ENCODE measurements at regions not wholly inside any gene's neighbourhood (a gene's known extent, or its start where the extent isn't known, plus 50 kb on each side); places are given as distances from the start of the nearest gene placed in this dataset.

DNA sequence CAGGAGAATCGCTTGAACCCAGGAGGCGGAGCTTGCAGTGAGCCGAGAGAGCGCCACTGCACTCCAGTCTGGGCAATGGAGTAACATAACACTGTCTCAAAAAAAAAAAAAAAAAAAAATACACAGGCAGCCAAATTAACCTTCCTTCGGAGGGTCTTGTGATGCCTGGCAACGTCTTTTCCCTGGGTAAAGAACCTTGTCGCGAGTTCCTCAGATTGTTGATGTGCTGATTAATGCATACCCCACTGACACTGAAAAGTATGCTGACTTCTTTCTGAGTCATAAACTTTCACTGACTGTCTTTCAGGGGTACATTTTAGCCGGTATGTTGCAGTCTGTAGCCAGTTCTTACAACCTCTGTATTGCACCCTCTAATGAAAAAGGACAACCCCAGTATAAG lies 95.1 kb upstream of the SOD1 start:
- no peak for DNase-seq

DNA sequence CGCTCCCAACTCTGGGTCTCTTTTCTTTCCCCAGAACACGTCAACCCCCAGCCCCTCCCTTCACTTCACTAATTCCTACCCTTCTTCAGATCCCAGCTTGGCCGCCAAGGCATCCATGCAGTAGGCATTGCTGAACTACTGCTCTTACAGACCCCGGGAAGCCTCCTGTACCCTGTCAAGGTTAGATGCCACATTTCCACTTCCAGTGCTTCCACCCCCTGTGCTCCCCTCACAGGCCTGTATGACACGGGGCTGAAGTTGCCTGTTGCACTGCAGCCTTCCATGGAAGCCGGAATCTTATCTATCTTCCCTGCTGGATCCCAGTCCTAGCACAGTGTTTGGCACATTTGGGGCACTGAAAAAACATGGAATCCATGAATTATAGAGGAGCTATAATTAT lies 99.0 kb upstream of the SOD1 start:
- no peak for DNase-seq

DNA sequence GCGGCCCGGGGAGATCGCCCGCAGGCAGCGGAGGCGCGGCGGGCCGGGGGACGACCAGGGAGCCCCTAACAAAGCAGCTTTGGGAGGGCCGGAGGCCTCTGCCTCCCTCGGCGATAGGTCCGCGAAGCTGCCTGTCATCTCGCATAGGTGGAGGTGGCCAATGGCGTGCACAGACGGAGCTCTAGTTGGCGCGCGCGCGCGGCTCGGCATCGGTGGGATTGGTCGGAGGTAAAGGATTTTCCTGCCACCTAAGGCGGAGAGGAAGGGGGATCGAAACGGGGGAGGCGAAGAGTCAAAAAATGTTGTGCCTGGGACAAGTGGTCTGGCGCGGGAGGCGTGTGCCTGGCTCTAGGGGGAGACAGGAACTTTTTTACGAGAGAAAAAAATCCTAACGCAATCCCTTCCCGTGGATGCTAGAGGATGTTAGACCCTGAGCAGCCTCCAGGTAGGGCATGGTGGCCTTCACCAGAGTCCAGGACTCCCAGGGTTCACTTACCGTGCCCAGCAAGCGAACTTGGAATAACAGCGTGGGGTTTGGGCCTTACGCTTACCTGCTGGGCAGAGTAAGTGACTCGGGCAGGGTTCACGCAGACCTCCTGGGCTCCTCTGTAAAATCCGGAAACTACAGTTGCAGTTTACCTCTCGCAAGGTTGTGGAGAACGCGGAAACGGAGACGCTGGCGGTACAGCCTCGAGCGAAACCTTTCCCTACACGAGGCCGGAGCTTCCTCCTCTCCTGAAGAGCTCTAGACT lies 99.9 kb upstream of the SOD1 start:
- peak; percentile 89 for DNase-seq

DNA sequence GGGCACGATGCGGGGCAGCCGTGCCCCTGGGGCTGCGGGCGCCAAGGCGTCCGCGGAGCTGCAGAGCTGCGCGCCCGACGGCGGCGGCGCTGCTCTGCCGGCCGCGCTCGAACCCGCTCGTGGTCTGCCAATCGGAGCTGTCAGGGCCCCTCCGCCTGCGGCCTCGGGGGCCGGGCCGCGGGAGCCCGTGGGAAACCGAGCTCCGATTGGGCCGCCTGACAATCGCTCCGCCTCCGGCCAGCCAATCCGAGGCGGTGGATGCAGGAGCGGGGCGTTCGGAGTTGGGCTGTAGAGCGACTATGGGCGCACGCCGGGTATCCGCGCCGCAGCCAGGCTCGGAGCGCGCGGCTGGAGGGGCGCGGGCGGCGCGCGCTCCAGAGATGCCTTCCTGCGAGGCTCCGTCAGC lies 100.5 kb upstream of the SOD1 start:
- DNase-seq: peak; percentile 86

DNA sequence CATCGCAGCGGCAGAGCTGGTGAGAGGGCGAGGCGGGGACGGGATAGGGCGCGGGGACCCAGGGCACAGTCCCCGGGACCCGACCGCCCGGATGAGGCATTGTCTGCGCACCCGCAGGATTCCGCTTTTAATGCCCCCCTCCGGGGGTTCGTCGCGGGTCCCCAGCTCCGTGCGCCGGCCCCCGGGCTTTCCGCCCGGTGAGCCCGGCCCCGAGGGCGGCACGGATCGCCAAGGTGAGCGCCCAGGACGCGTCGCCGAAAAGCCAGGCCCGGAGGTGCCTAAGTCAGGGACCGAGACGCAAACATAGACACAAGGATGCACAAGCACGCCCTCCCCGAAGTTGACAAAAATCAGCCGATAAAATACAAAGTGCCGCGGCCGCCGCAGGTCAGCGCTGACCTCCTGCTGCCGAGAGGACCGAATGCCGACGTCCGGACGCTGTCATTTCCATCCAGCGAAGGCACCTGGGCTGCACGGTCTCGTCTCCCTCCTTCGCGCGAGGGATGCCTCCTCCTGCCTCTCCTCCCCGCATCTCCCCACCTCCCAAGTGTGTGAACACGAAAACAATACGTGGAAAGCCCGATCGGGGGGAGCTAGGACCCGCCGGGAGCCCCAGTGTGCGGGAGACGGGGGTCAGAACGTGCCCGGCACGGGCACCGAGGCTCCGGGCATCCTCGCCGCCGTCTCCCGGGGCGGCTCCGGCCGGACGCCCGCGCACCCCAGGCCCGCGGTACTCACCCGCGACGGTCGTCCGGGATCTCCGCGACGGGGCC lies 101.1 kb upstream of the SOD1 start:
- DNase-seq: peak; percentile 27

DNA sequence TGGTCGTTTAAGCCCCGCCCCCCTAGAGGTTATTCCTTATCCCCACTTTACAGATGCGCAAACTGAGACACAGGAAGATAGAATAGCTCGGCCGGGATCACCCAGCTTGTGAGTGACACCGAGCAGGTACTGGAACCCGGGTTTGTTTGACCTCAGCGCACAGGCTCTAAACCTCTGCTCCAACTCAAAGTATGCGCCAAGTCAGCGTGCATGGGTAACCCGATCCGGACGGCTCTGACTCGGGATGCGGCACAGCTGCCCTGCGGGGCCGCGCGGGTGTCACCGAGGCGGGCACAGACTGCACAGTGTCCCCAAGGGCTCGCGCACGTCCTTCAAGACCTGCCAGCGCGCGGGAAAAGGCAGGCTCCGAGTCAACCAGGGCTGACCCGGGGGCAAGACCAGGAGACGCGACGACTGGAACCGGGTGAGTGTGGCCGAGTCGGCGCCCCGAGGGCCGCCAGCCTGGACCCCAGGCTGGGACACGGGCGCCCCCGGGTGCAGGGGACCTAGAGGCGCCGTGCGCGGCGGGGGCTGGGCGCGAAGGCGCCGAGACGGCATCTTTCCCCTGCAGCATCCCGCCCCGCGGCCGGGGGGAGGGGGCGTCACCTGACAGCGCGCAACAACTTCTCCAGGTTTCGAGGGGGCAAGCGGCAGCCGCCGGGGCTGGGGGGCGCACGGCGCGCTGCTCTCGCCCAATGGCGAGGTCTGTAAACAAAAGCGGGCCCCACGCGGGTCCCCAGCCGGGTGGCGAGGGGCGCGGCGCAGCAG lies 101.9 kb upstream of the SOD1 start:
- peak; percentile 12 for DNase-seq

DNA sequence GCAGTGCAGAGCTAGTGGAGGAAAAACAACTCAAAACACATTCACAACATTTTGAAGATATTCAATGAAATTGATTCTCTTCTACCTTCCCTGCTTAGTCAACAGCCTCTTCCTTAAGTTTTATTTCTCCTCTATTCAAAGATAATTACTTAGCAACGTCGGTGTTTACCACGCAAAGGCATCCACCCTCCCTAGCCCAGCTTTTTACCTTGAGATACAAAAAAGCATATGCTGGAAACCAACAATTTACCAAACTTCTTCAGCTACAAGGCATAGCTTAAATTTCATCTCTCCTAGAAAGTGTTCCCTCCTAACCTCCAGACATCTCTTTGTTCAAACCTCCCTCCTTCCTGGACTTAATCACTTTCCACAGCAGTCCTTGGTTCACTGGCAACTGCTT lies 102.8 kb upstream of the SOD1 start:
- no peak for DNase-seq

DNA sequence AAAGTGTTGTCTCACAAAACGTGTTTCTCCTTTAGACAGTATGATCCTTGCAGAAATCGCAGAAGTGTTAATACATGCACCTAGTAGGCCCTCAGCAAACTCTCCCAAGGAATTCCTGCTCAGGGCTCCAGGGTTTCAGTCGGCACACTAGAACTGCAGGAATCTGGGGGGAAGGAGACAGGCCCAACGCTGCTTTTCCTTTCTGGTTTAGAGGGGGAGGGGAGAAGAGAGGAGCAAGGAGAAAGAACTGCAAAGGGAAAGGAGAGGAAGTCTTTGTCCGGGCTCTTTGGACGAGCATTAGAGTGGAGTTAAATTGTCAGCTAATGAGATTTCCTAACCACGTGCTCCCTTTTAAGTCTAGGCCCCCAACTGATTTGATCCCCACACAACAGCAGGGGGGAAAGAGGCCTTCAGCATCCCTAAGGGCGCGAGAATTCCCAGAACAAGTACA lies 103.7 kb upstream of the SOD1 start:
- DNase-seq: no peak

DNA sequence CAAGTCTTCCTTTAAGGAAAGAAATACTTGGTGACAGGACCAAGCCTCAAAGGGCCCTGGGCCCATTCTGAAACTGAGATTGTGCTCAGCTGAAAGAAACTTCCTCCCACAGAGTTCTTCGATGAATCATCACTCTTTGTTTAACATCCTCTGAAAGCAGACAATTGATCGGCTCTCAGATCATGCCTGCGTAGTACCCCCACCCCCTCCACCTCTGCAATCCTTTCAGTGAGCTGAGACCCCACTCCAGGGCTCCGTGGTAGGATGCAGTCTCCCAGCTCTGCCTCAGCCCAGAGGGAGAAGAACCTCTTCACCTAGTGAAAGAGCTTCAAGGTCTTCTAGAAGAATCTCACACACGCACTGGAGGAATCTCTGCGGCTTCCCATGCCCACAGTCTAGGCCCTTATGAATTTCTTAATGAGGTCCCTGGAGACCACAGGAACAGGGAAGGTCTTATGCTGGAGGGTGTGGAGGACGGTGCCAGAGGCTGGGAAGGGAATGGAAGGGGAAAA lies 104.9 kb upstream of the SOD1 start:
- peak; percentile 3 for DNase-seq

DNA sequence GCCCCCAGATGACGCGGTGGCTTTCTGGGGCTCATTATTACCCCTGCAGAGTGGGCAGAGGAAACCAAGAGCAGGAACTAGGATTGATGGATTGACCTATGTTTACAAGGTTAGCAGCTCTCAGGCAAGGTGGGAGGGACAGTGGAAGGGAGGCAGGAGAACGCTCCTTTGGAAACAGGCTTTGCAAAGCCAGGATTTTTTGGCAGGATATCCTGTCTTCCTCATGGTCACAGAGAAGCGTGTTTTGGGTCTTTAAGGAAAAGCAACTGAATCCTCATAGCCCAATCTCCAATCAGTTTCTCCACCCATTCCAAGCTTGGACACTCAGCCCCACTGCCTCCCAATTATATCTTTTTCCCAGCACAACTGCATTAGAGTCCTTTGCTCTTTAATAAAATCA lies 105.6 kb upstream of the SOD1 start:
- DNase-seq: no peak

DNA sequence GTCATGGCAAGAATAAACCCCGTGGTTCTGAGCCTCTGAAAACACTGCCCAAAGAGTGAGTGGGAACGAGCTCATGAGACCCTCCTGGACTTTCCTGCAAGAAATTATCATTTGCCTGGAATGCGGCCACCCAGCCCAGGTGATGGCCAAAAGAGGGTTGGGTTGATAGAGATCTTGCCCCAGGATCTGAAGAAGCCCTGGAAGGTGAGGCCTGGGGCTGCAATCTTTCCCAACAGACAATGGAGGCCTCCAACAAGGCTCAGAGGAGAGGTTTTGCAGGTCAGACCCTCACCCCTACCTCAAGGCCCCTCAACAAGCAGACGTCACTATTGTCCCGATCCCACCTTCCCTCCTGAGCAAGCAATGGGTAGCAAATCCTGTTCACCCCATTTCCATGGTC lies 106.0 kb upstream of the SOD1 start:
- DNase-seq: no peak

DNA sequence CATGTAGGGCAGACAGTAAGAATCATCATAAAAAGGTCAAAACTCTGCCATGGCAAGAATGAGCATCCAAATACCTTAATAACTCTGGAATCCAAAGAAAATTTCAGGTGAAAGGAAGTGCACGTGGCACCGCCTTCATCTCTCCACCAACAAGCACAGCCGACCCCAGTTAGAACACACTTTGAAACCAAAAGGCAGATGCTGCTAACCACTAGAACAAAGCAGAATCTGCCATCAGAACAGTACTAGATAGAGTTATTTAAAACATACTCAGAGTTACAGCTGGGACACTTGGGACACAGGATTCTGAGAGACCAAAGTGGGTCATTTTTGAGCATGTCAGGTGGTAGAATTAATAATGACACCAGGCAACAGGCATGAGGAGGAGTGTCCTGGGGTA lies 106.7 kb upstream of the SOD1 start:
- no peak for DNase-seq

DNA sequence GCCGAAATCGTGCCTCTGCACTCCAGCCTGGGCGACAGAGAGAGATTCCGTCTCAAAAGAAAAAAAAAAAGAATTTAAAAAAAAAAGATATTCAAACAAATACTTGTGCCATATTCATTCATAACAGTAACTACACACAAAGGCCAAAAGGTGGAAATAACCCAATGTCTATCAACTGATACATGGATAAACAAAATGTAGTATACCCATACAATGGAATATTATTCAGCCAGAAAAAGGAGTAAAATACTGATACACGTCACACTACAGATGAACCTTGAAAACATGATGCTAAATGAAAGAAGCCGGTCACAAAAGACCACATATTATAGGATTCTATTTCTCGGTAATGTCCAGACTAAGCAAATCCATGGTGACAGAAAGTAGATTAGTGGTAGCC lies 109.4 kb upstream of the SOD1 start:
- no peak for DNase-seq

DNA sequence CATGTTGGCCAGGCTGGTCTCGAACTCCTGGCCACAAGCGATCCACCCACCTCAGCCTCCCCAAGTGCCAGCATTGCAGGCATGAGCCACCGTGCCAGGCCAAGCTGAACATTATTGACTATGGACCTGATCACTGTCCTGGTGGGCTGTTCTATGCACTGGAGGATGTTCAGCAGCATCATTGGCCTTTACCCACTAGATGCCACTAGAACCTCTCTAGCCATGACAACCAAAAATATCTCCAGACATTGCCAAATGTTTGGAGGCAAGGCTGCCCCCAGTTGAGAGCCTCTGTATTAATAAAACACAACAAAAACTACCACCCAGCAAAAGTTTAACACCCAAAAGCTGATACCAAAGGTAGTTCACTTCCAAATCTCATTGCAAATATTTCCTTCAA lies 110.8 kb upstream of the SOD1 start:
- DNase-seq: no peak

DNA sequence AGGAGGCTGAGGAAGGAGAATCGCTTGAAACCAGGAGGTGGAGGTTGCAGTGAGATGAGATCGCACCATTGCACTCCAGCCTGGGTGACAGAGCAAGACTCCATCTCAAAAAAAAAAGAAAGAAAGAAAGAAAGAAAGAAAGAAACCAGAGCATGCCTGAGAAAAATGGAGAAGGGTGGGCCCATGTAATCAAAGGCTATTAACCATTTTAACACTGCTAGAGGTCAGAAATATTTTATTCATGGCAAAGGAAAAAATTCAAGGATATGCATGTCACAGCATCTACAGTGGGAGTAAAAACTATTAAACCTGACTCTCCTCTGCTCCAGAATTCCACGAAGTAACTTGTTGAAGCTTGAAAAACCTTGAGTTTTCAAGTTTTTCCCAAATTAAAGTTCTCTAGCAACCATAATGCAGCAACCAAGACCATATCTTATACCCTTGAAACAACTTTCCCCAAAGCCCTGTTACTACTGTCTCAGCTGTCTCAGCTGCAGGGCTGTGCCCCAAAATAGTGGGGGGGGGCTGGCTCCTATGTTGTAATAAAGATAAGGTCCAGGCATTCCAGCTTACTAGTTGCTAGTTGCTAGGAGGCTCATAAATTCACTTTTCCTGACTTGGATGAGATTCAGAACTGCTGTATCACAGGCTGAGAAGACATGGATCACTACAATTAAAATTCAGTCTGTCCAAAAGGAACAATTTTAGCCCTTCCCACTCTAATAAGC lies 112.9 kb upstream of the SOD1 start:
- no peak for DNase-seq

DNA sequence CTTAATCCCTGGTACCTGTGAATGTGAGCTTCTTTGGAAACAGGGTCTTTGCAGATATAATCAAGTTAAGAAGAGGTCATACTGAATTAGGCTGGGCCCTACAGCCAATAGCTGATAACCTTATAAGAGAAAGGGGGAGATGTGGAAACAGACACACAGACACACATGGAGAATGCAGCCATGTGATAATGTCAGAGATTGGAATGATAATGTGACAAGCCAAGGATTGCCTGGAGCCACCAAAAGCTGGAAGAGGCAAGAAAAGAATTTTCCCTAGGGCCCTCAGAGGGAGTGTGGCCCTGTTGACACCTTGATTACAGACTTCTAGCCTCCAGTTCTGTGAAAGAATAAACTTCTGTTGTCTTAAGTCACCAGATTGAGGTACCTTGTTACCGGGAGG lies 114.5 kb upstream of the SOD1 start:
- DNase-seq: no peak

DNA sequence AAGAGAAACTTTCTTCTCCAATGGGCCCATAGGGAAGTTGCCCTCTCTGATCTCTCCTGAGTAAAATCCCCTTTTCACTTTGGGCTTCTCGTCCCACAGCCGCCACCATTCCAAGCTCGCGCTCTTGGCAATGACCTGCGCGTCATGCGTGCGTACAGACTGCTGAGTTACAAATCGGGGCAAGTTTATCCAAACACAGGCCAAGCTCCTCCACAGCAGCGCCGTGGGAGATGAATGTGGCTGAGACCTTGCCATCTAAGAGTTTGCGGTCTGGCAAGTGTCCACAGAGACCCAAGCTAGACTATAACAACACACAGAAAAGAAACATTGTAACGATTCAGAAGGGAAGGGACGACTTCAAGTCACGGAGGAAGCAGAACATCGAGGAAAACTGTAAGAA lies 116.3 kb upstream of the SOD1 start:
- no peak for DNase-seq

DNA sequence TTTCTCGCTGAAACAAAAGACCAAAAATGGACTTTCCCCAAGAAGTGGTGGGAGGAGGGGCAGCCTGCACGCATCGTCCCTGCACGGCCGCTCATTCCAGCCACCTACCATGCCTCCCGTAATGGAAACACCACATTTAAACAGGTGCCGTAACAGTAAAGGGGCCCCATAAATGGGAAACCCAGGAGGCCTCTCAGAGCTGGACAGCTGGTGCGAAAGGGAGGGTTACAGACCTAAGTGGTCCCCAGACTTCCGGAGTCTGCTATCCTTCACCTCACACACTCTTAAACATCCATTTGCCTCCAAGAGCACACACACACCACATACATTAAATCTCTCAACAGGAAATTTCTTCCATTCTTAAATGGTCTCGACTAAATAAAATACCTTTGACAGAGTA lies 120.7 kb upstream of the SOD1 start:
- no peak for DNase-seq

DNA sequence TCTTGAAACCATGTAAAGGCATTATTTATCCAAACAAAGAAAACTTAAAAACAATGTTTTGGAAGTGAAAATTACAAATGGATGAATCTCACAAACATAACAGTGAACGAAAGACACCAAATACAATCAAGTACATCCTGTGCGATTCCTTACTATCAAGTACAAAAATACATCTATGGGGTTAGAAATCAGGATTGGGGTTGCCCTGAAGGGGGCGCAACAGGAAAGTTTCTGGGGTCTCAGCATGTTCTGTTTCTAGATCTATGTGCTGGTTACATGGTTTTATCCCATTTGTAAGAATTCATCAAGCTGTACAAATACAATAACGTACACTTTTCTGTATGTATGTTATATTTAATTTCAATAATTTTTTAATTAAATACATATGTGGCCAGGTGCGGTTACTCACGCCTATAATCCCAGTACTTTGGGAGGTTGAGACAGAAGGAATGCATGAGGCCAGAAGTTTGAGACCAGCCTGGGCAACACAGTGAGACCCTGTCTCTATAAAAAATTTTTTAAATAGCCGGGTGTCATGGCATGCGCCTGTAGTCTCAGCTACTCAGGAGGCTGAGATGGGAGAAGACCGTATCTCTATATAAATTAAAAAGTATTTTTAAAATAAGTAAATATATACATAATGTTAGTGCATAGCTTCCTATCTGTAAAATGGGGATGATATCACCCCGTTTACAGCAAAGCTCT lies 121.5 kb upstream of the SOD1 start:
- no peak for DNase-seq

DNA sequence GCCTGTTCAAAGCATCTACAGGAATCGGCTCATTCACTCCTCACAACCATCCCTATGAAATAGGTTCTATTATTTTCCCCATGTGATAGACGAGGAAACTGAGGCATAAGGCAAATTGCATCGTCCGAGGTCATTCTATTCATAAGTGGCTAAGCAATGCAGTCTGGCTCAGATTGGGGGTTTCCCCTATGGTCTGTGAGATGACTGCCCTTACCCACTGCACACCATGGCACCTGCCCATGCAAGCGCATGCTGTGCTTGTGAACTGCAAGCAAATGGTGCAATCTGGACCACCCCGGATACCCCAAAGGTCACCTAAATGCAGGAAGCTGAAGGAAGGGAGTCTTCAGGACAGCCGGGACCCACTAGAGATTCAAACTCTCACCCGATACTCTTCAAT lies 123.4 kb upstream of the SOD1 start:
- no peak for DNase-seq

DNA sequence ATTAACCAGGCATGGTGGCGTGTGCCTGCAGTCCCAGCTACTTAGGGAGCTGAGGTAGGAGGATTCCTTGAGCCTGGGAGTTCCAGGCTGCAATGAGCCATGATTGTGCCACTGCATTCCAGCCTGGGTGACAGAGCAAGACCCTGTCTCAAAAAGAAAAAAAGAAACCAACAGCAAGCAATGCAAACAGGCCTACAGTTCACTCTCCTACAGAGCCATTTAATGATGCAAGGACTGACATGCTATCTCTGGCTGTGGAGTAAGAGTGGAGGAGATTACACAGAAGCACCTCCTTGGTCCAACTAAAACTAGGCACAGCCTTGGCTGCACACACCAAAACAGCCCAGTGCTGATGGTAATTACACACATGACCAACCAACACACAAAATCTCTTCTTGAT lies 127.5 kb upstream of the SOD1 start:
- no peak for DNase-seq
